Uterus (tissue), 3 donors: ENCODE measurements at regions not wholly inside any gene's neighbourhood (a gene's known extent, or its start where the extent isn't known, plus 50 kb on each side); places are given as distances from the start of the nearest gene placed in this dataset.

Source experiments
- DNase-seq, 2 donors: peaks; one replicate each; pipeline ENCODE4 v3.0.0-alpha.2; 2019 to 2020
- H3K27ac ChIP-seq, 2 donors: fragments of 200-600 bp; sonication (generic); 1 replicate in 1 of 2; 2 replicates in 1 of 2; pipeline ENCODE4 v1.5.1; 2016 to 2018
- H3K27me3 ChIP-seq, 2 donors: fragments of 200-600 bp; sonication (generic); one replicate each; pipeline ENCODE4 v1.5.1; 2018 to 2019; ENCODE audit warnings: control low read depth in 1 of 2
- H3K36me3 ChIP-seq, 2 donors: fragments of 200-600 bp; sonication (generic); one replicate each; pipeline ENCODE4 v1.5.1; 2019; ENCODE audit warnings: control low read depth in 1 of 2
- H3K4me1 ChIP-seq, 2 donors: fragments of 200-600 bp; sonication (generic); one replicate each; pipeline ENCODE4 v1.5.1; 2018 to 2019; ENCODE audit warnings: control low read depth in 1 of 2
- H3K4me3 ChIP-seq, 2 donors: fragments of 200-600 bp; sonication (generic); 1 replicate in 1 of 2; 2 replicates in 1 of 2; pipeline ENCODE4 v1.5.1; 2018 to 2019; ENCODE audit warnings: mild to moderate bottlenecking in 1 of 2
- H3K9me3 ChIP-seq, 2 donors: fragments of 200-600 bp; sonication (generic); one replicate each; pipeline ENCODE4 v1.5.1; 2019; ENCODE audit warnings: control low read depth in 1 of 2
- POLR2A ChIP-seq, 2 donors: fragments of 450-650 bp; IDR thresholded peaks; one replicate each; pipeline ENCODE4 v1.6.1; 2016; ENCODE audit warnings: antibody characterized with exemption in 2 of 2, mild to moderate bottlenecking in 1 of 2, moderate library complexity in 1 of 2
- intact Hi-C: fragments of 100-400 bp; cut with DNase I; formaldehyde crosslinking; loops from one replicate; pipeline ENCODE4 v1.15.1; 2023; ENCODE audit warnings: low total_unique reads
- TF ChIP-seq, protein P1 (sequence below), 4 experiments: fragments of 200-600 bp in 2 of 4; fragments of 450-650 bp in 2 of 4; sonication (generic) in 2 of 4; IDR thresholded peaks; one replicate each; pipeline ENCODE4 v1.5.1; 2016 to 2019; ENCODE audit warnings: antibody characterized with exemption in 4 of 4, mild to moderate bottlenecking in 2 of 4, moderate library complexity in 1 of 4
- donor health status: DM: yes; HTN: yes; CAD: no.

DNA sequence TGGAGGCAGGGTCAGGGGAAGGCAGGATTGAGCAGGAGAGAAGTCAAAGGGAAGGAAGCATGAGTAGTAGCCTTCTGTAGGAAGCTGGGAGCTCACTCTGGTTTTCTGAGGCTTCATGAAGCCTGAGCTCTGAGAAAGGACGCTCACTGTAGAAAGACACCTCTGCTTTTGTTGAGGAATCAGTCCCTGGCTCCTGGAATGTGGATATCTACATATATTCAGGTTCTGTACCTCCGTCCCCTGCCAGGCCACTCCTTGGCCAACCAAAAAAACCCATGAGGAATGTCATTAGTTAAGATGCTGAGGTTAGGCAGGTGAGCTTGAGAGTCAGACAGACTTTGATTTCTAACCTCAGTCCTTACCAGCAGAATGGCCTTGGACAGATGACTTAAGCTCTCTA lies 283.5 kb upstream of the HABP2 start:
- H3K27me3 ChIP-seq, result no peaks in the 10 kb centered on the region
- intact Hi-C loops, result loop anchor here (10.0 kb wide), 1 partner anchor 1195 kb away; no protein-coding TSS in a partner anchor
- H3K27ac ChIP-seq, result no peak overlapping the region
- no peaks in the 10 kb centered on the region for H3K9me3 ChIP-seq
- no peaks in the 10 kb centered on the region for H3K36me3 ChIP-seq
- no peak overlapping the region for H3K4me3 ChIP-seq
- no peaks in the 10 kb centered on the region for H3K4me1 ChIP-seq
- DNase-seq, result no peak
- TF ChIP-seq, protein P1, sequence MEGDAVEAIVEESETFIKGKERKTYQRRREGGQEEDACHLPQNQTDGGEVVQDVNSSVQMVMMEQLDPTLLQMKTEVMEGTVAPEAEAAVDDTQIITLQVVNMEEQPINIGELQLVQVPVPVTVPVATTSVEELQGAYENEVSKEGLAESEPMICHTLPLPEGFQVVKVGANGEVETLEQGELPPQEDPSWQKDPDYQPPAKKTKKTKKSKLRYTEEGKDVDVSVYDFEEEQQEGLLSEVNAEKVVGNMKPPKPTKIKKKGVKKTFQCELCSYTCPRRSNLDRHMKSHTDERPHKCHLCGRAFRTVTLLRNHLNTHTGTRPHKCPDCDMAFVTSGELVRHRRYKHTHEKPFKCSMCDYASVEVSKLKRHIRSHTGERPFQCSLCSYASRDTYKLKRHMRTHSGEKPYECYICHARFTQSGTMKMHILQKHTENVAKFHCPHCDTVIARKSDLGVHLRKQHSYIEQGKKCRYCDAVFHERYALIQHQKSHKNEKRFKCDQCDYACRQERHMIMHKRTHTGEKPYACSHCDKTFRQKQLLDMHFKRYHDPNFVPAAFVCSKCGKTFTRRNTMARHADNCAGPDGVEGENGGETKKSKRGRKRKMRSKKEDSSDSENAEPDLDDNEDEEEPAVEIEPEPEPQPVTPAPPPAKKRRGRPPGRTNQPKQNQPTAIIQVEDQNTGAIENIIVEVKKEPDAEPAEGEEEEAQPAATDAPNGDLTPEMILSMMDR (IDR thresholded peaks at IDR 0.05), result no peak
- TF ChIP-seq POLR2A (IDR thresholded peaks at IDR 0.05), result no peak

DNA sequence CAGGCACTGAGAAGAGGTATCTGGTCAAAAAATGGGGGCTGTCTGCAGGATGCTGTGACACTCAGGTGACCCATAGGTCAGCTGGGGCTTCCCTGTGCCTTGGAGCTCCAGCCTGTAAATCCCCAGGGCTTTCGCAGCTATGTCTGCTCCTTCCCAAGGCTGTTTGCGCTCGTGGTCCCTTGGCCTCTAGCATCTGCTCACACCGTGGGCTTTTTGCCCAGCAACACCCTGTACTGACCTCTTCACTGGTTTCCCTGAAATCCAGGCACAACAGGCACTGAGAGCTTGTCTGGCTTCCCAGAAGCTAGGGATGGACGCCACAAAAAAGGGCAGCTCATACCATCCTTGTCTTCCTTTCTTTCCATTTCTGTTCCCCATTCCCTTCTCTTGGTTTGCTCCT lies 280.3 kb upstream of the HABP2 start:
- TF ChIP-seq, protein P1 (IDR thresholded peaks at IDR 0.05), result no peak
- no peak for TF ChIP-seq POLR2A (IDR thresholded peaks at IDR 0.05)
- H3K36me3 ChIP-seq, result no peaks in the 10 kb centered on the region
- intact Hi-C loops, result no loop called here
- DNase-seq, result peak in 1 of 2 donors; percentile 25
- H3K4me3 ChIP-seq, result no peak overlapping the region
- H3K4me1 ChIP-seq, result no peaks in the 10 kb centered on the region
- no peaks in the 10 kb centered on the region for H3K9me3 ChIP-seq
- no peak overlapping the region for H3K27ac ChIP-seq
- no peaks in the 10 kb centered on the region for H3K27me3 ChIP-seq

DNA sequence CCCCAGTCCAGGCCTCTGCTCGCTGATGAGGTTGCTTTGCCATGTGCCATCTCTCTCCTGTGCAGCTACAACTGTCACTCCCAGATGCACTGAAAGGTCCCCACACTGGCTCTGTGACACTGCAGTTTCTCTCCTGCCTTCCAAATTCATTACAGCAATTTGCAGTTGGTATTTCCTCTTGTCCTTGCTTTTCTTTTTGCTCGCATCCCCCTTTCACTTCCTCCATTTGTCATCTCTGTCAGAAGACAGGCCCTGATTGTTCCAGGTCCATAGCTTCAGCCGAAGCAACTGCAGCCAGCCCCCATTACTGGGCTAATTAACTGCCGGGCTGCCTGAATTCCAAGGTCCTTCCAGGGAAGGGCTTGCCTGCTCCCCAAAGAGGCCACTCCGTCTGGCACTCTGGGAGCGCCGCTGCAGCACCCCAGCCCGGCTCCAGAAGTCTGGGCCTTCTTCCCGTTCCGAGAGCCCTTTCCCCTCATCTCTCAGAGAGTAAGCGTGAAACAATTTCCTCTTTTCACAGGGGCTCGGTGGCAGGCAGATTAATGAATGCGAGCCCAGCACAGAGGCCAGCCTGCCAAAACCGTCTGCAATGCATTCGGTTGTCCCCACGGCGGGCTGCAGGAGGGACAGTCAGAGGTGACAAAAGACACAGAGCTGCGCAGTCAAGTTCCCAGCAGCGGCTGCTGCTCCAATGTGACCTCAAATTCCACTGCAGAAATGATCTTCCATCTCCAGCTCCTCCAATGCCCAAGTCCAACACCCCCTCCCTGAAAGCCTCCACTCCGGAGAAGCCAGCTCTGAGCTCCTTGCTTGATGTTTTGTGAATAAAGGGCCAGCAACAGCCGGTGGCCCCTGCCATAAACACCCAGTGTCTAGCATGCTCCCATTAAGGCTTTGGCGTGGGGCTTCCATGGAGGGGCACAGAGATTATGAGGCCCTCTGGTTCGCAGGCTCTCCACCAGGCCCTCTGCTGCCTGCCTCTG lies 279.4 kb upstream of the HABP2 start:
- no peaks in the 10 kb centered on the region for H3K36me3 ChIP-seq
- DNase-seq, result no peak
- peak overlapping the region; percentile 40 to 49 for H3K27ac ChIP-seq
- no peak overlapping the region for H3K4me3 ChIP-seq
- no peaks in the 10 kb centered on the region for H3K9me3 ChIP-seq
- intact Hi-C loops, result no loop called here
- no peaks in the 10 kb centered on the region for H3K4me1 ChIP-seq
- no peaks in the 10 kb centered on the region for H3K27me3 ChIP-seq
- TF ChIP-seq, protein P1 (IDR thresholded peaks at IDR 0.05), result no peak
- no peak for TF ChIP-seq POLR2A (IDR thresholded peaks at IDR 0.05)

DNA sequence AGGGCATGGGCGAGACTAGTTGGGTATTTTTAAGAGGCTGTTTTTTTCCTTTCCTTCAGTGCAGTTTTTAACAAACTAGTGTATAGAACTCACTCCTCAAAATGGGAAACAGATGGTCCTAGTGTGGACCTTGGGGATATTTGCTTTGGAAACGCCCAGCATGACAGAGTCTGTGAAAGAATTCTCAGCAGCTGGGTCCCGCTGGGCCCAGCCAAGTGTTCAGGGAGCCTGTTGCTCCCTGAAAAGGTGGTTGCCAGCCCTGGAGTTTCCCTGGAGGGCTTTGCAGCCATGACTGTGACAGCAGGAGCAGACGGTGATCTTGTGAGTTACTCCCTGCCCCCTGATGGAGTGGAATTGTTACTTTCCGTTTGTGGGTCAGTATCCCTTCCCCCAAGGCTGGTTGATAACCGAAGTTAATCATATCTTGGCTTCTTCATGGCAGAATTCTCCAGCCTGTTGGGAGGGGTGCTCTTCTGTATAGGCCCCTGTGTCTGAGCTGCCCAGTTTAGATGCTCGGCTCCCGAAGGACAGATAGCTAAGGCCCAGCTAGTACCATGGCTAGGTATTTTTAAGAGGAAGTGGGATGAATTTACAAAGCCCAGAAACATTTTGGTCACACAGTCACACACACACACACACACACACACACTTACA lies 278.6 kb upstream of the HABP2 start:
- Histone ChIP-seq H3K4me1 (no peaks in the 10 kb centered on the region), H3K27me3 (no peaks in the 10 kb centered on the region), H3K36me3 (no peaks in the 10 kb centered on the region), H3K9me3 (no peaks in the 10 kb centered on the region), H3K27ac (peak overlapping the region; percentile 40 to 49), H3K4me3 (no peak overlapping the region)
- TF ChIP-seq, protein P1 (IDR thresholded peaks at IDR 0.05), result no peak
- TF ChIP-seq POLR2A (IDR thresholded peaks at IDR 0.05), result no peak
- intact Hi-C loops, result no loop called here
- peak in 1 of 2 donors; percentile 16 for DNase-seq

DNA sequence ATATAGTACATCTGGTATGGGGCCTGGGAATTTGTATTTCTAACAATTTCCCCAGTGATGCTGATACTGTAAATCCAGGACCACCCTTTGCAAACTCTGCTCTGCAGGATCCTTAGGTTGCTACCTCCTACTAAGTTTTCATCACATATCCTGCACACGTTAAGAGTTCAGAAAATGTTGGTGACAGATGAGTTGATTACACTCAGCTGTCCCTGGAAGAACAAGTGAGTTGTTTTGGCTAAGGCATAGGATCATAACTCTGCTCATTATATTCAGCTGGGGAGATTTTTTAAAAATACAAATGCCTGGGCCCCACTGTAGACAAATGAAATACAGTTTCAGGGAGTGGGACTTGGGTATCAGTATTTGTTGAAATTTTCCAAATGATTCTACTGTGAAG lies 274.6 kb upstream of the HABP2 start:
- no peak for DNase-seq
- no peaks in the 10 kb centered on the region for H3K9me3 ChIP-seq
- intact Hi-C loops, result no loop called here
- TF ChIP-seq, protein P1 (IDR thresholded peaks at IDR 0.05), result no peak
- no peak for TF ChIP-seq POLR2A (IDR thresholded peaks at IDR 0.05)
- H3K4me1 ChIP-seq, result no peaks in the 10 kb centered on the region
- H3K36me3 ChIP-seq, result no peaks in the 10 kb centered on the region
- H3K4me3 ChIP-seq, result no peak overlapping the region
- no peak overlapping the region for H3K27ac ChIP-seq
- H3K27me3 ChIP-seq, result no peaks in the 10 kb centered on the region
